ENCODE measurements at regions not wholly inside any gene's neighbourhood (a gene's known extent, or its start where the extent isn't known, plus 50 kb on each side); places are given as distances from the start of the nearest gene placed in this dataset.
A peak's percentile ranks its signal among the peaks of the same experiment; 100 is the strongest.
"Not testable (repeated sequence)": the region's sequence is repeated elsewhere in the genome, so short reads cannot be mapped to it uniquely, and the experiment has no call there.

GRCh38 chrX:89756466-89756865, 165.2 kb upstream of the TGIF2LX start:
- not testable (repeated sequence) for H3K27ac ChIP-seq (ENCODE audit: poor library complexity, severe bottlenecking); DNase-seq (ENCODE audit: low spot score); H3K4me1 ChIP-seq (ENCODE audit: insufficient read depth, poor library complexity, severe bottlenecking); ATAC-seq (ENCODE audit: low read depth); H3K27me3 ChIP-seq (ENCODE audit: insufficient read depth, poor library complexity, severe bottlenecking); H3K36me3 ChIP-seq (ENCODE audit: low read depth); H3K9me3 ChIP-seq (ENCODE audit: severe bottlenecking); H3K4me3 ChIP-seq (ENCODE audit: severe bottlenecking)

- not testable (repeated sequence) for H3K4me3 ChIP-seq (ENCODE audit: severe bottlenecking); H3K36me3 ChIP-seq (ENCODE audit: low read depth); H3K27me3 ChIP-seq (ENCODE audit: insufficient read depth, poor library complexity, severe bottlenecking); DNase-seq (ENCODE audit: low spot score); H3K4me1 ChIP-seq (ENCODE audit: insufficient read depth, poor library complexity, severe bottlenecking); ATAC-seq (ENCODE audit: low read depth); H3K27ac ChIP-seq (ENCODE audit: poor library complexity, severe bottlenecking); H3K9me3 ChIP-seq (ENCODE audit: severe bottlenecking)
- TF ChIP-seq, protein P1, sequence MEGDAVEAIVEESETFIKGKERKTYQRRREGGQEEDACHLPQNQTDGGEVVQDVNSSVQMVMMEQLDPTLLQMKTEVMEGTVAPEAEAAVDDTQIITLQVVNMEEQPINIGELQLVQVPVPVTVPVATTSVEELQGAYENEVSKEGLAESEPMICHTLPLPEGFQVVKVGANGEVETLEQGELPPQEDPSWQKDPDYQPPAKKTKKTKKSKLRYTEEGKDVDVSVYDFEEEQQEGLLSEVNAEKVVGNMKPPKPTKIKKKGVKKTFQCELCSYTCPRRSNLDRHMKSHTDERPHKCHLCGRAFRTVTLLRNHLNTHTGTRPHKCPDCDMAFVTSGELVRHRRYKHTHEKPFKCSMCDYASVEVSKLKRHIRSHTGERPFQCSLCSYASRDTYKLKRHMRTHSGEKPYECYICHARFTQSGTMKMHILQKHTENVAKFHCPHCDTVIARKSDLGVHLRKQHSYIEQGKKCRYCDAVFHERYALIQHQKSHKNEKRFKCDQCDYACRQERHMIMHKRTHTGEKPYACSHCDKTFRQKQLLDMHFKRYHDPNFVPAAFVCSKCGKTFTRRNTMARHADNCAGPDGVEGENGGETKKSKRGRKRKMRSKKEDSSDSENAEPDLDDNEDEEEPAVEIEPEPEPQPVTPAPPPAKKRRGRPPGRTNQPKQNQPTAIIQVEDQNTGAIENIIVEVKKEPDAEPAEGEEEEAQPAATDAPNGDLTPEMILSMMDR (IDR thresholded peaks at IDR 0.05; ENCODE audit: poor library complexity, severe bottlenecking): peak; percentile 30
Measured at GRCh38 chrX:89757767-89758166, 163.9 kb upstream of the TGIF2LX start.

DNA sequence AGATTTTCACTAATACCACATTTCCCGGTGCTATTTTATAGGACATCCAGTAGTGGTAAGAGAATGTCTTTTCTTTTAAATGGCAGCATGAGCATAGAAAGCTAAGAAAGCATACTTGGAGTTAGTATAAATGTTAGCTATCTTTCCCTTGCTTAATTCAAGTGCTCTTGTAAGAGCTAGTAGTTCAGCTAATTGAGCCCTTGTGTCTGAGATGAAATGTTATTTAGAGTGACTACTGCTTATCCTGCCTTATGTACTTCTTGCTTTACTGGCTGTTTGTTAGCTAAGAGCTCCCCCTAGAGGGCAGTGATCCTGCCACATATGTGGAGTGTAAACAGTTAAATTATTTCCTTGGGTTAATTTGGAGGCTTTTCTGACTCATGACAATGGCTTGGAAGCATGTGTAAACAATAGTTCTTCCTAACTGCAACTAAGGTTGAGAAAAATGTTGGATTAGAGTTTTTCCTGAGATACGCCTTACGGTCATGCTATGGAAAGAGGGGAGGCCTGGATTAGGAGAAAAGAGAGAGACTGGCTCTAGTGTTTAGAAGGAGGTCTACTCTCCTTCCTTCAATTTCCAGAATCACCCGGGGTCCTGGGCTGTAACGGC, 162.5 kb upstream of the TGIF2LX start:
- not testable (repeated sequence) for H3K4me1 ChIP-seq (ENCODE audit: insufficient read depth, poor library complexity, severe bottlenecking); DNase-seq (ENCODE audit: low spot score); H3K27me3 ChIP-seq (ENCODE audit: insufficient read depth, poor library complexity, severe bottlenecking); H3K9me3 ChIP-seq (ENCODE audit: severe bottlenecking); H3K4me3 ChIP-seq (ENCODE audit: severe bottlenecking); H3K36me3 ChIP-seq (ENCODE audit: low read depth); H3K27ac ChIP-seq (ENCODE audit: poor library complexity, severe bottlenecking)
- ATAC-seq (ENCODE audit: low read depth): peak; percentile 45; the same call in 1 of the 3 replicates

DNA sequence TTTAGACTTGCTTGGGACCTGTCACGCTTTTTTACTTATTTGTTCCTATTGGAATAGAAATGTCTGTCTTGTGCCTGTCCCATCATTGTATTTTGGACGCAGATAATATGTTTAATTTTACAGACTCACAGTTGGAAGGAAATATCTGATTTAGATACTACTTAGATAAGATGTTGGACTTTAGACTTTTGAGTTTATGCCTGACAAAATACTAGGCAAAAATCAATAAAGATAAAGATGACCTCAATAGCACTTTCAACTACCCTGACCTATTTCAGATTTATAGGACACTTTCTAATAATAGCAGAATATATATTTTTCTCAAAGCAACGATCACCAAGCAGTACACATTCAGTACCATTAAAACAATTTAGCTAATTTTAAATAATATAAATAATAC, 150.1 kb upstream of the TGIF2LX start:
- H3K36me3 ChIP-seq (ENCODE audit: low read depth); ATAC-seq (ENCODE audit: low read depth); H3K27ac ChIP-seq (ENCODE audit: poor library complexity, severe bottlenecking); H3K4me1 ChIP-seq (ENCODE audit: insufficient read depth, poor library complexity, severe bottlenecking); H3K9me3 ChIP-seq (ENCODE audit: severe bottlenecking); H3K4me3 ChIP-seq (ENCODE audit: severe bottlenecking); DNase-seq (ENCODE audit: low spot score); H3K27me3 ChIP-seq (ENCODE audit: insufficient read depth, poor library complexity, severe bottlenecking): not testable (repeated sequence)

DNA sequence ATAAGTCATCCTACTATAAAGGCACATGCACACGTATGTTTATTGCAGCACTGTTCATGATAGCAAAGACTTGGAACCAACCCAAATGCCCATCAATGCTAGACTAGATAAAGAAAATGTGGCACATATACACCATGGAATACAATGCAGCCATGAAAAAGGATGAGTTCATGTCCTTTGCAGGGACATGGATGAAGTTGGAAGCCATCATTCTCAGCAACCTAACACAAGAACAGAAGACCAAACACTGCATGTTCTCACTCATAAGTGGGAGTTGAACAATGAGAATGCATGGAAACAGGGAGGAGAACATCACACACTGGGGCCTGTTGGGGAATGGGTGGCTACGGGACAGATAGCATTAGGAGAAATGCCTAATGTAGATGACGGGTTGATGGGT, 110.3 kb upstream of the TGIF2LX start:
- not testable (repeated sequence) for H3K4me3 ChIP-seq (ENCODE audit: severe bottlenecking); H3K27me3 ChIP-seq (ENCODE audit: insufficient read depth, poor library complexity, severe bottlenecking); H3K27ac ChIP-seq (ENCODE audit: poor library complexity, severe bottlenecking); ATAC-seq (ENCODE audit: low read depth); DNase-seq (ENCODE audit: low spot score); H3K36me3 ChIP-seq (ENCODE audit: low read depth); H3K9me3 ChIP-seq (ENCODE audit: severe bottlenecking); H3K4me1 ChIP-seq (ENCODE audit: insufficient read depth, poor library complexity, severe bottlenecking)

DNA sequence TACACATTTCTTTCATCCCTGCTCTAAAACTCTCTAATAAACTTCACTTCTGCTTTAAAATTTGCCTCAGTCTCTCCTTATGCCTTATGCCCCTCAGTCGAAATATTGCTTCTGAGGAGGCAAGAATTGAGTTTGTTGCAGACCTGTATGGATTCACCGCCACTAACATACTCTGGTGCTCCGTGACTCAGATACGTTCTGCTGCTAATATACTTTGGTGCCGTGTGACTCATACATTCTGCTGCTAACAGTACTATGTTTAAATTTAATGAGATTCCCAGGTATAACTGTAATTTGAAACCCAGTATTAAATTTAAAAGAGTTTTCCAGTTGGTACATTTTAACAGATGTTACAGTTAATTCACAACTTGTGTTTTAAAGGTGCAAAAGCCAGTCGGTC, 82.0 kb upstream of the TGIF2LX start:
- ATAC-seq (ENCODE audit: low read depth): peak; percentile 69; the same call in 2 of the 3 replicates
- H3K4me1 ChIP-seq (ENCODE audit: insufficient read depth, poor library complexity, severe bottlenecking); H3K36me3 ChIP-seq (ENCODE audit: low read depth); H3K27ac ChIP-seq (ENCODE audit: poor library complexity, severe bottlenecking); DNase-seq (ENCODE audit: low spot score); H3K9me3 ChIP-seq (ENCODE audit: severe bottlenecking); H3K27me3 ChIP-seq (ENCODE audit: insufficient read depth, poor library complexity, severe bottlenecking); H3K4me3 ChIP-seq (ENCODE audit: severe bottlenecking): not testable (repeated sequence)

DNA sequence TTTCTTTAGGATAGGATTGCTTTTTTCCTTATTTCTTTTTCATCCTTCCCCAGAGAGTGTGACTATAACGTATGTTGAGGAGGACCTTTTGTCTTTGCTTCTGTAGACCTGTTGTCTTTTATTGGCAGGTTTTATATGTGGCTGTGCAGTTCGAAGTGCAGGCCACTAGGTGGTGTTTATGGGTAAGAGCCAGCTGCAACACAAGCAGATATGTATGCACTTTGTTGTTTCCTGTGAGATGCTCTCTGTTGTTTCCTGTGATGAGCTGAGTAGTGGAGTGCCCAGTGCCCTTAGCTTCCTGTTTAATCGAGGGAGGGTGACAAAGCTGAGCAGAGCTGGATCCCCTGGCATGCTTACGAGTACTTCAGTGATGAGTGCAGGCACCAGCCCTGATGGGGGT, 50.0 kb upstream of the TGIF2LX start:
- ATAC-seq (ENCODE audit: low read depth): peak; percentile 45; the same call in 1 of the 3 replicates
- H3K4me1 ChIP-seq (ENCODE audit: insufficient read depth, poor library complexity, severe bottlenecking); H3K9me3 ChIP-seq (ENCODE audit: severe bottlenecking); H3K36me3 ChIP-seq (ENCODE audit: low read depth); DNase-seq (ENCODE audit: low spot score); H3K27me3 ChIP-seq (ENCODE audit: insufficient read depth, poor library complexity, severe bottlenecking); H3K4me3 ChIP-seq (ENCODE audit: severe bottlenecking); H3K27ac ChIP-seq (ENCODE audit: poor library complexity, severe bottlenecking): not testable (repeated sequence)

Data from RWPE2 (cell line).